Panc1 (cell line): ENCODE measurements at regions not wholly inside any gene's neighbourhood (a gene's known extent, or its start where the extent isn't known, plus 50 kb on each side); places are given as distances from the start of the nearest gene placed in this dataset.

ENCODE experiments used
- POLR2AphosphoS5 ChIP-seq: IDR thresholded peaks from 2 replicates; pipeline ENCODE4 v1.6.1; 2012; ENCODE audit warnings: mild to moderate bottlenecking, low read depth, low read length, moderate library complexity
- SIN3A ChIP-seq: IDR thresholded peaks from 2 replicates; pipeline ENCODE4 v1.6.1; 2012; ENCODE audit warnings: low read depth, mild to moderate bottlenecking, low read length, moderate library complexity, borderline replicate concordance; ENCODE audit not compliant: insufficient read depth
- TF ChIP-seq, protein P1 (sequence below): fragments of 450-650 bp; IDR thresholded peaks from 2 replicates; pipeline ENCODE4 v1.5.1; 2017; ENCODE audit warnings: mild to moderate bottlenecking

GRCh38 chr3:22288756-22289155, 537.7 kb upstream of the ZNF385D start:
- TF ChIP-seq, protein P1, sequence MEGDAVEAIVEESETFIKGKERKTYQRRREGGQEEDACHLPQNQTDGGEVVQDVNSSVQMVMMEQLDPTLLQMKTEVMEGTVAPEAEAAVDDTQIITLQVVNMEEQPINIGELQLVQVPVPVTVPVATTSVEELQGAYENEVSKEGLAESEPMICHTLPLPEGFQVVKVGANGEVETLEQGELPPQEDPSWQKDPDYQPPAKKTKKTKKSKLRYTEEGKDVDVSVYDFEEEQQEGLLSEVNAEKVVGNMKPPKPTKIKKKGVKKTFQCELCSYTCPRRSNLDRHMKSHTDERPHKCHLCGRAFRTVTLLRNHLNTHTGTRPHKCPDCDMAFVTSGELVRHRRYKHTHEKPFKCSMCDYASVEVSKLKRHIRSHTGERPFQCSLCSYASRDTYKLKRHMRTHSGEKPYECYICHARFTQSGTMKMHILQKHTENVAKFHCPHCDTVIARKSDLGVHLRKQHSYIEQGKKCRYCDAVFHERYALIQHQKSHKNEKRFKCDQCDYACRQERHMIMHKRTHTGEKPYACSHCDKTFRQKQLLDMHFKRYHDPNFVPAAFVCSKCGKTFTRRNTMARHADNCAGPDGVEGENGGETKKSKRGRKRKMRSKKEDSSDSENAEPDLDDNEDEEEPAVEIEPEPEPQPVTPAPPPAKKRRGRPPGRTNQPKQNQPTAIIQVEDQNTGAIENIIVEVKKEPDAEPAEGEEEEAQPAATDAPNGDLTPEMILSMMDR: no peak
- TF ChIP-seq POLR2AphosphoS5 (no peak), SIN3A (no peak)
